ENCODE measurements at regions not wholly inside any gene's neighbourhood (a gene's known extent, or its start where the extent isn't known, plus 50 kb on each side); places are given as distances from the start of the nearest gene placed in this dataset.
"Not testable (repeated sequence)": the region's sequence is repeated elsewhere in the genome, so short reads cannot be mapped to it uniquely, and the experiment has no call there.

GRCh38 chr2:239650674-239651073 lies 249.9 kb upstream of the HDAC4 start:
- Histone ChIP-seq H4K20me1 (no peaks in the 10 kb centered on the region), H3K9ac (no peak overlapping the region), H3K4me1 (no peaks in the 10 kb centered on the region), H3K9me3 (replicated peaks in 1 of 11) (peaks cover 7 to 32% (median 17%) of the 10 kb centered on the region in 11 experiments), H3K27ac (no peak overlapping the region), H3K36me3 (no peaks in the 10 kb centered on the region), H3K4me2 (no peak overlapping the region), H3K4me3 (no peak overlapping the region), H3K27me3 (no peaks in the 10 kb centered on the region)
- no peak for TF ChIP-seq Cebpa-rat (IDR thresholded peaks at IDR 0.05)

GRCh38 chr2:239649309-239649708 lies 248.5 kb upstream of the HDAC4 start:
- Histone ChIP-seq H3K4me3 (no peak overlapping the region), H3K27ac (no peak overlapping the region), H3K9me3 (replicated peaks in 1 of 11) (peaks cover 7 to 21% (median 17%) of the 10 kb centered on the region in 11 experiments), H4K20me1 (no peaks in the 10 kb centered on the region), H3K36me3 (no peaks in the 10 kb centered on the region), H3K4me2 (no peak overlapping the region), H3K27me3 (no peaks in the 10 kb centered on the region), H3K4me1 (no peaks in the 10 kb centered on the region), H3K9ac (no peak overlapping the region)
- no peak for TF ChIP-seq Cebpa-rat (IDR thresholded peaks at IDR 0.05)

DNA sequence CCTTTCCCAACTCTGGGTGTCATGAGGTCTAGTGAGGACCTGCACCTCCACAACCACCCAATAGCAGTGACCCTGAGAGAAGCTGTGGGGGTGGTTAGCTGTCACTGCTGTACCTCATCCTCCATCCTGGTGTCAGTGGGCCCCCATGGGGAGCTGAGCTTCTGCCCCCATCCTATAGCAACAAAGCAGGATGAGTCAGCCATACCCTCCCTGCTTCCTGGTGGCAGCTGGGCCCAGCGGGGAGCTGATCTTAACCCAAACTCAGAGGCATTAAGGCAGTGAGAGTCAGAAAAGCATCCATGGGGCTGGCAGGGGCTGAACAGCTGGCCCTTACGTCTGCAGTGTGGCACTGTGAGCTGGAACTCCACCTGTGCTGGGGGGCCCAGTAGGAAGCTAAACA lies 247.8 kb upstream of the HDAC4 start:
- H3K4me1 ChIP-seq, result peaks cover 0 to 6% (median 0%) of the 10 kb centered on the region in 10 experiments; a peak in 1 of 20 replicates

GRCh38 chr2:239647052-239647819 lies 246.4 kb upstream of the HDAC4 start:
- no peak for TF ChIP-seq Cebpa-rat (IDR thresholded peaks at IDR 0.05)
- H3K36me3 ChIP-seq, result no peaks in the 10 kb centered on the region
- no peak overlapping the region for H3K4me3 ChIP-seq
- no peak overlapping the region for H3K27ac ChIP-seq
- no peaks in the 10 kb centered on the region for H3K27me3 ChIP-seq
- peaks cover 7 to 24% (median 18%) of the 10 kb centered on the region in 11 experiments for H3K9me3 ChIP-seq (replicated peaks in 1 of 11)
- H3K4me2 ChIP-seq, result no peak overlapping the region
- no peak overlapping the region for H3K9ac ChIP-seq
- no peaks in the 10 kb centered on the region for H4K20me1 ChIP-seq
- H3K4me1 ChIP-seq, result peaks cover 0 to 7% (median 0%) of the 10 kb centered on the region in 10 experiments; a peak in 1 of 20 replicates

More for the DNA sequence above, 247.8 kb upstream of the HDAC4 start:
- H3K9ac ChIP-seq, result no peak overlapping the region
- no peak overlapping the region for H3K27ac ChIP-seq
- no peak for TF ChIP-seq Cebpa-rat (IDR thresholded peaks at IDR 0.05)
- H3K27me3 ChIP-seq, result no peaks in the 10 kb centered on the region
- peaks cover 7 to 21% (median 18%) of the 10 kb centered on the region in 11 experiments for H3K9me3 ChIP-seq (replicated peaks in 1 of 11)
- H3K4me3 ChIP-seq, result no peak overlapping the region
- no peaks in the 10 kb centered on the region for H4K20me1 ChIP-seq
- H3K36me3 ChIP-seq, result no peaks in the 10 kb centered on the region
- H3K4me2 ChIP-seq, result no peak overlapping the region

- H3K27me3 ChIP-seq, result no peaks in the 10 kb centered on the region
- no peaks in the 10 kb centered on the region for H3K36me3 ChIP-seq
- H3K27ac ChIP-seq, result no peak overlapping the region
- H4K20me1 ChIP-seq, result no peaks in the 10 kb centered on the region
- H3K4me2 ChIP-seq, result no peak overlapping the region
- no peak overlapping the region for H3K9ac ChIP-seq
- H3K9me3 ChIP-seq (replicated peaks in 1 of 11), result peaks cover 7 to 24% (median 18%) of the 10 kb centered on the region in 11 experiments
- no peak for TF ChIP-seq Cebpa-rat (IDR thresholded peaks at IDR 0.05)
- no peak overlapping the region for H3K4me3 ChIP-seq
- H3K4me1 ChIP-seq, result peaks cover 0 to 7% (median 0%) of the 10 kb centered on the region in 10 experiments; a peak in 2 of 20 replicates
Observed at GRCh38 chr2:239646184-239646583, 245.4 kb upstream of the HDAC4 start.

GRCh38 chr2:239644594-239644993 lies 243.8 kb upstream of the HDAC4 start:
- not testable (repeated sequence) for H3K27me3 ChIP-seq, H3K36me3 ChIP-seq, H3K27ac ChIP-seq, H4K20me1 ChIP-seq, H3K9ac ChIP-seq, H3K4me3 ChIP-seq, H3K4me2 ChIP-seq, H3K4me1 ChIP-seq
- H3K9me3 ChIP-seq (replicated peaks in 1 of 11), result peaks cover 7 to 23% (median 16%) of the 10 kb centered on the region in 11 experiments

DNA sequence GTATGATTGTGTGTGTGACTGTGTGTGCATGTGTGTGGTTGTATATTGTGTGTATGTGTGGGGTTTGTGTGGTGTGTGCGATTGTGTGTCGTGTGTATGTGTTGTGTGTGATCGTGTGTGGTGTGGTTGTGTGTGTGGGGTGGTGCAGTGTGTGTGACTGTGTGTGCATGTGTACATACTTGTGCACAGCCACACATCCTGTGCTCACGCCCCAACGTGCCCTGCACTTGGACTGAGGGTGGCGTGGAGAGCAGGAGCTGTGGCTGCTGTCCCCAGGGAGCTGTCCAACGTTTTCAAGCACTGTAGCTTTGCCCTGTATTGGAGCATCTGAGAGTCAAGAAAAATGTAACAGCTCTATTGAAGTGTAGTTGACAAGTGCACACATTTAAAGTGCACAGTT lies 243.2 kb upstream of the HDAC4 start:
- H4K20me1 ChIP-seq, result no peaks in the 10 kb centered on the region
- peaks cover 7 to 18% (median 10%) of the 10 kb centered on the region in 11 experiments for H3K9me3 ChIP-seq (replicated peaks in 1 of 11)
- H3K9ac ChIP-seq, result no peak overlapping the region
- no peak overlapping the region for H3K4me3 ChIP-seq
- no peaks in the 10 kb centered on the region for H3K27me3 ChIP-seq
- no peaks in the 10 kb centered on the region for H3K36me3 ChIP-seq
- no peak for TF ChIP-seq Cebpa-rat (IDR thresholded peaks at IDR 0.05)
- H3K4me2 ChIP-seq, result no peak overlapping the region
- H3K4me1 ChIP-seq, result peaks cover 0 to 7% (median 0%) of the 10 kb centered on the region in 10 experiments; a peak in 2 of 20 replicates
- no peak overlapping the region for H3K27ac ChIP-seq

DNA sequence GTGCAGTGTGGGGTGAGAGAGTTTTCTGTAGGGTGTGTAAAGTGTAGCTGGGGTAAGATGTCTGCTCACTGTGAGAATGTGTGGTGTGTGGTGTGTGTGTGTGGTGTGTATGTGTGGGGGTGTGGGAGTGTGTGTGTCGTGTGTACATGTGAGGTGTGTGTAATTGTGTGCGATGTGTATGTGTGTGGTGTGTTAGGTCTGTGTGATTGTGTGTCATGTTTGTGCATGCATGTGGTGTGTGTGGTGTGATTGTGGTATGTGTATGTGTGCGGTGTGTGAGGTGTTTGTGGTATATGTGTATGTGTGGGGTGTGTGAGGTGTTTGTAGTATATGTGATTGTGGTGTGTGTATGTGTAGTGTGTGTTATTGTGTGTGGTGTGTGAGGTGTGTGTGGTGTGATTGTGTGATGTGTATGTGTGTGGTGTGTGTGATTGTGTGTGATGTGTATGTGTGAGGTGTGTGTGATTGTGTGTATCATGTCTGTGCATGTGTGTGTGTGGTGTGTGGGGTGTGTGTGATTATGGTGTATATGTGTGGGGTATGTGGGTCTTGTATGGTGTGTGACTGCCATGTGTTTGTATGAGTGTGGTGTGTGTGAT lies 241.7 kb upstream of the HDAC4 start:
- H3K4me3 ChIP-seq, result no peak overlapping the region
- H3K9ac ChIP-seq, result no peak overlapping the region
- H3K27ac ChIP-seq, result no peak overlapping the region
- H3K27me3 ChIP-seq, result no peaks in the 10 kb centered on the region
- H4K20me1 ChIP-seq, result no peaks in the 10 kb centered on the region
- no peak for TF ChIP-seq Cebpa-rat (IDR thresholded peaks at IDR 0.05)
- H3K36me3 ChIP-seq, result no peaks in the 10 kb centered on the region
- H3K4me1 ChIP-seq, result peaks cover 0 to 7% (median 0%) of the 10 kb centered on the region in 10 experiments; a peak in 2 of 20 replicates
- H3K9me3 ChIP-seq (replicated peaks in 1 of 11), result peaks cover 0 to 7% (median 0%) of the 10 kb centered on the region in 11 experiments; a peak in 5 of 22 replicates
- no peak overlapping the region for H3K4me2 ChIP-seq

GRCh38 chr2:239641904-239642303 lies 241.1 kb upstream of the HDAC4 start:
- H3K9ac ChIP-seq; H3K4me1 ChIP-seq; H3K4me2 ChIP-seq; H3K27me3 ChIP-seq; H3K9me3 ChIP-seq (replicated peaks in 1 of 11); H3K27ac ChIP-seq; H3K36me3 ChIP-seq; H4K20me1 ChIP-seq; H3K4me3 ChIP-seq: not testable (repeated sequence)
